GM19468 (cell line): ENCODE measurements at regions not wholly inside any gene's neighbourhood (a gene's known extent, or its start where the extent isn't known, plus 50 kb on each side); places are given as distances from the start of the nearest gene placed in this dataset.

Experiments used
- ATAC-seq: cut with Tn5 transposase; IDR thresholded peaks from one replicate; pipeline ENCODE4 v1.9.1; 2021; ENCODE audit warnings: mild to moderate bottlenecking, moderate library complexity, moderate number of reproducible peaks; ENCODE audit not compliant: unreplicated experiment; ENCODE audit errors: extremely low read depth

DNA sequence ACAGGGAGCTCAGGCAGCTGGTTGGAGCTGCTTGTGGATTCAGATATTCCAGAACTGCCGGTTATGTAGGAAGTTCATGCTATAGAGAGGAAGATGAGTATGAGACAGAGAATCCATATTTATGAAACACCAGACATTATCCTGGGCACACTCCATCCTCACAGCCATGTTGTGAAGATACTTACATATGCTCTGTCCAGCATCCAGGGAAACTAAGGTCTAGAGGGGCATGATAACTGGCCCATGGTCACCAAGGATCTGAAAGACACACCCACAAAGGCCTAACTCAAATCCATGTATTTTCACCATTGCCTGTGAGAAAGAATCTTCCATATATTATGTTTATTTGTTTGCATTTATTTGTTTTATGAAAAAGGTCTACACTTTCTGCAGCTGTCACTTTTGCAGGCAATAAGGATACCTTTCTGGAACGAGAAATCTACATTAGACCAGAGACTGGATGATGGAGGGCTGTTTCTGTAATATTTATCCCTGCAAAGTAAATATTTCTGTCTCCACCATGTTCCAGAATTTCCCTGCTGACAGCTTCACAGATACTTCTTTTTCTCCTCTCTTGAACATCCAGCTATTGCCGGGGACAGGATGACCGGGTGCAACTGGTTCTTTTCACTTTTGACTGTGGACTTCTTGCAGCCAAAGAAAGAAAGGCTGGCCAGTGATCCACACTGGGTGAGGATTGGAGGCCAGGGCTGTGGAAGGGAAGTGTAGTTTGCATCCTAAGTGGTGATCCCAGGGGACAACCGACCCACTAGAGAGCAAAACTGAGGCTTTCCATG is 145.9 kb upstream of the NAV2 start:
- ATAC-seq, result no peak

GRCh38 chr11:19565639-19566038 is 147.0 kb upstream of the NAV2 start:
- ATAC-seq, result no peak

- no peak for ATAC-seq
Measured at GRCh38 chr11:19562156-19562555, 150.5 kb upstream of the NAV2 start.

- no peak for ATAC-seq
Measured at GRCh38 chr11:19561011-19561410, 151.6 kb upstream of the NAV2 start.

DNA sequence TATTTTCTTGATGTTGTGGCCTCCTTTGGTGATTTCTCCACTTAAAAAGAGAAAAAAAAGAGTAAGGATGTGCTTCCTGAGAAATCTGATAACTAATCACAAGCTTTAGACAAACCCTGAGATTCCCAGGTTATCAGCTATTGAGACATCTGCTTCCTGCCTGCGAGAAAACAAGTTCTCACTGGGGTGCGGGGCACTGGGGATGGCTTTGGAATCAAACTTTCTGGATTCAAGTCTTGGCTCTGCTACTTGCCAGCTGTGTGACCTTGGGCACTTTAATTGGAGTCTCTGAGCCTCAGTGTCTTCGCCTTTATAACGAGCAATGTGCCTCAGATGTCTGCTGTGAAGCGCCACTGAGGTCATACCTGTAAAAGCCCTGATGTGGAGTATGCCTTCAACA is 152.5 kb upstream of the NAV2 start:
- ATAC-seq, result no peak

- no peak for ATAC-seq
Measured at GRCh38 chr11:19559746-19560145, 152.9 kb upstream of the NAV2 start.

GRCh38 chr11:19558189-19558986 is 154.2 kb upstream of the NAV2 start:
- no peak for ATAC-seq

DNA sequence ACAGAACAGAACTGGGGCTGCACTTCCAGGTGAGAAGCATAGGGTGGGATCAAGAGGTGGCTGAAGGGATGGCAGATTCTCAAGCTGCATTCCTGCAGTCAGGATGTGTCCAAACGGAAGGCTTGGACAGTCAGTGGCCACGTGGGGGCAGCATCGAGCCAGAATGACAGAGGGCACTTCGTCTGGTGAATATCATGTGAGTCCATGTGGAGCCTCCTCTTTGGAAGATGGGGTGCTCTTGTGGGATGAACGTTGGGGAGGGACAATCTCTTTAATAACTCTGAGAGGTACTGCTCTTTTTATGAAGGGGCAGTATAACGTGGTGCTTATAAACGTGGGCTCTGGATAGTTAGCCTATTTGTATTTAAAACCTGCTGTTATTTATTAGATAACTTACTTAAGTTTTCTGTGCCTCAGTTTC is 154.9 kb upstream of the NAV2 start:
- ATAC-seq, result no peak

DNA sequence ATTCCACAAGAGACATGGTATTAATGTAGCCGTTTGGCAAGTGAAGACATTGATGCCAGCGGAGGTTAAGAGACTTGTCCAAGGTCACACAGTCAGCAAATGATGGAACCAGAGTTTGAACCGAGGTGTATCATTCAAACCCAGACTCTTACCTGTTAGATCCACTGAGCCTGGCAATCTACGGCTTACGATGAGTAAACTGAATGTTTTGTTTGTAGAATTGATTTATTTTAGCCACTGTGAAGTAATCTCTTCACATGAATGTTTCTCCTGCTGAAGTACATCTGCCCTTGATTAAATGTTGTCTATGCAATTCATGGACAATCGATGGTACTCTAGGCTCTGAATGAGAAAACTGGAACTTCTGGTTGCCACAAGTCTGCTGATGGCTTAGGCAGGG is 155.5 kb upstream of the NAV2 start:
- no peak for ATAC-seq

DNA sequence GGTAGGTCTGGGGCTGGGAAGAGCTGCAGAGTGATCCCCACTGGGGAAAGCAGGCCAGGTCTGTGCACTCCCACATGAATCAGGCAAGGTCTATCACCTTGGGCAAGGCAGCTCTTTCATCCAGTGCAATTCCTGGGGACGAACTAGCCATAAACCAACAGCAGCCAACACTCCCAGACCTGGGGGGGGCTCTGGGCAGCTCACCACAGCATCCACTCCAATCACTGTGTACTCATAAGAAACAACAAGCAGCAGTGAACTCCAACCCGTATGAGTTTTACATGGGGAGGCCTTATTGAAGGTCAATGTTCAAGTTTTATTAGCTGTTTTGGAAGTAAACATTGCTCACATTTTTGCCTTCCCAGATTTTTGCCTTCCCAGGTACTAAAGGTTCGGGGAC is 157.4 kb upstream of the NAV2 start:
- no peak for ATAC-seq

DNA sequence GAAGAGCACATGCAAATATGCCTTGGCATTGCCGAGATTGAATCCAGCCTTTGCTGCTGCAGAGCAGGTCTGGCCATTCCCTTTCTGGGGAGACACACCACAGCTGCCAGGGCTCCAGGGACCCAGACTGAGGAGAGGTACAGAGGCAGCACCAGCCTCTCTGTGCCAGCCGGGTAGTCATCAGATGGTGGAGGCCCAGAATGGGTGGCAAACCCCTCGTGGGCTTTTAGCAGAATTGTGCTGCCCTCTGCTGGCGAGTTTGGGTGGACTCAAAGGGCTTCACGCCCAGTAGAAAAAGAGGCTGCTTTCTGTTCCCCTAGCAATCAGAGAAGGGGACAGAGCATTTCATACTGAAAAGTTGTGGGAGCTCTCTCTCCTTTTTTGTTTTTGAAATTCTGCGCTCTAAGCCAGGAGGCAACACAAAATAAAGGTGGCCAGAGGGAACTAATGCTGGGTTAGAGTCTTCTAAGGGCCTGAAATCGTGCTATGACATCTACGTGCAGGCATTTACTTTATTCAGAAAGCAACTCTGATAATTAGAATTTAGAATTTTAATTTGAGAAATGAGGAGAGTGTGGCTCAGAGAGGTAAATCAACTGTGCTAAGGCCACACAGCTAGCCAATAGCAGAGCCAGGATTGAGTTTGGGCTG is 158.8 kb upstream of the NAV2 start:
- no peak for ATAC-seq

DNA sequence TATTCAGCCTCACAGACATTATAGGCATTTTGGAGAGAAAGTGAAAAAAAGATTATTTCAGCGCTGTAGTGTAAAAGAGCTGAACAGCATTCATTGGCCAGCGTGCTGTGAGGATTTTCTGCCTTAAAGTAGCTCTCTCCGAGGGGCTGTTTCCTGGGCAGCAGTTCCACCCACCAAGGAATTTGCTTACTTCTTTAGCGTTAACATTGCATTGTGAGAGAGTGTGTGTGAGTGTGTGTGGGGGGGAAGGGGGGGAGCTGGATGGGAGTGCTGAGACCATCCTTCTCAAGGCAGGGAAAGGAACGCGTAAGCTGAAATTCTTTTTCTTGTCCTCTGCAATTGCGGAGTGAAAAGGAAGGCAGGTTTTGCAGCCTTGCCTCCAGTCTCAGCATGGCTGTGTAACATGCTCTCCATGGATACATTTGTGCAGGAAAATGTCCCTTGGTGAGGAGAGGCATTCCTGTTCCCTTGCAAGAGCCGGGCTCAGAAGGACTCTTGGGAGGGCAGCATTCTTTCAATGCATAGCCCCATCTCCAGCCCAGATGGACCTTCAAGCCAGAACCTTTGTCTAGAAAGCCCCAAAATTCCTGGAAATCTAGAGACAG is 159.9 kb upstream of the NAV2 start:
- ATAC-seq, result no peak

GRCh38 chr11:19552161-19552560 is 160.5 kb upstream of the NAV2 start:
- ATAC-seq, result no peak

- ATAC-seq, result no peak
Measured at GRCh38 chr11:19551457-19551856, 161.2 kb upstream of the NAV2 start.

DNA sequence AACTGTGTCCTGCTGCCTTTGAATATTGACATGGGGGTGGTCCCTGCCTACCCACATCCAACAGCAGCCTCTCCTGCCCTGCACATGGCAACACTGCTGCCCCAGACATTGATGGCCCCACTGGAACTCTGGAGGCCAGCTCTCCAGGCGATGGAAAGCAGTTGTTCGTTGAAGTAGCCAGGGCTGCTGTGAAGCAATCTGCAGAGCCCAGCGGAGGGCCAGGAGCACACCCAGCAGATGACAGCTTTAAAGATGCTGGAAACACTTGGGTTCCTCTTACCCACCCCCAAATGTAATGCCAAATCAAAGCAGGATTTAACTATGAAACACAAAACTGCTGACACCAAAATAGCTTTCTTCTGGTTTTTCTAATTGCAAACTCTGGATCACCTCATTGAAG is 165.6 kb upstream of the NAV2 start:
- ATAC-seq, result no peak

- no peak for ATAC-seq
Measured at GRCh38 chr11:19546325-19546724, 166.3 kb upstream of the NAV2 start.

DNA sequence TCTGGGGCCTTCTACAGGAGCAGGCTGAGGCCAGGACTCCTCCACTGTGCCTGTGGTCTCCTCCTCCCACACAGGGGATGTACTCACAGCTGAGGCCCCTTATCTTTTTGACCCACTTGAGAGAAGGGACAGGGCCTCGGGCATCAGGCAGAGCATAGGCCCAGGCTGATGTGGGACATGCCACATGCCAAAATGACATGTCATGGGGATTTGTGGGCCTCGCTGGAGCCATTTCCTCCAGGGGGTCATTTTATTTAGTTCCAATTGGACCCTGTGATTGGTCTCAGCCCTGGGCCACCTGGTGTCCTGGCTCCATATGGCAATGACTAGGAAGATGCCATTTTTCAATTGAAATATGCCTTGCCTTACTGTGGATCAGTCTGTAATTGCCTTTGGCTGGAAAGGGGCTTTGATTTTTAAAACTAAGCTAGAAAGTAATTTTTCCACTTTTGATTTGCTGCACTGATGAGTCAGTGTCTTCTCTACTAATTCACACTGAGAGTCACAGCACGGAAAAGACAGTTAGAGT is 171.1 kb upstream of the NAV2 start:
- no peak for ATAC-seq

GRCh38 chr11:19539861-19540260 is 172.8 kb upstream of the NAV2 start:
- ATAC-seq, result no peak

DNA sequence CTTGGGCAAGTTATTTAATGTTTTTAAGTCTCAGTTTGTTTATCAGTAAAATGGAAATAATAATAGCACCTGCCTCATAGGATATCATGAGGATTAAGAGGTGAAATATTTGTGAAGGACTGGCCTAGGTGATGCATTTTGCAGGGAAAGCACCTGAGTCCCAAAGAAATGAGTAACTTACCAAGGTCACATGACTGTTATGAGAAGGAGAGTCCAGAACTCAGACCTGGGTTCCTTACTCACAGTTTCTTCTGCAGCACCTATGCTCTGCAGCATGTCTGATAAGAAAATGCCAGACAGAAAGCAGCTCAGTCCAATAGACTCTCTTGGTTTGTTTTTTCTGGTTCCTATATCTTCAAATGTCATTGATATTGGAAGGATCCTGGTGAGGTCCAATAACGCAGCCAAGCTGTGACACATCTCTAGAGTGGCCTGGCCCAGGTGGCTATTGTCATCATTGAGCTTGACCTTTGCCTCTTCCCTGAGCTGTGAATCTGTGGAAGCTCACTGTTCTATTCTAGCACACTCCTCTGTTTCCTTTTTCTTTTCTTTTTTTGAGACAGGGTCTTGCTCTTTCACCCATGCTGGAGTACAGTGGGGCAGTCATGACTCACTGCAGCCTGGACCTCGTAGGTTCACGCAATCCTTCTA is 174.7 kb upstream of the NAV2 start:
- no peak for ATAC-seq

DNA sequence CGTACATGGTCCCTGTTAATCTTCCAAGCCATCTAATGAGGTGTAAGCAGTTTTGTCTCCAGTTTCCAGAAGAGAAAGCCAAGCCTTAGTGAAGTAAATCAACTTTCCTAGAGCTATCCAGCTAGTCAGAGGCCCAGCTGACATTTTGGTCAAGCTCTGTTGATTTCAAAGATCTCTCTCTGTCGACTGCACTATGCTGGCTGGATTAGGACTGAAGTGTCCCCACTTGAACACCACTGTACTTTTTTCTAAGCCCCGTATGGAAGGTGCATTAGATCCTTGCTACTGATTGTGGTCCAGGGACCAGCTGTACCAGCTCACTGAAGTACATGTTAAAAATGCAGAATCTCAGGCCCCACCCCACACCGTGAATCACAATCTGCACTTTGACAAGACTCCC is 176.5 kb upstream of the NAV2 start:
- no peak for ATAC-seq
